GM12878 (cell line): ENCODE measurements at regions not wholly inside any gene's neighbourhood (a gene's known extent, or its start where the extent isn't known, plus 50 kb on each side); places are given as distances from the start of the nearest gene placed in this dataset.

ENCODE experiments used
- ATAC-seq: fragments of 200-7000 bp; cut with Tn5 transposase; 3 replicates; pipeline ENCODE4 v1.9.1; 2020; ENCODE audit warnings: mild to moderate bottlenecking, moderate library complexity
- BruUV-seq: library from RNA; stranded (reverse); fragments of 400-500 nt; replicated peaks from 2 replicates; lab custom pipeline; 2021; lab: Mats Ljungman, UMichigan
- CTCF ChIA-PET: fragments of 300-600 bp; sonication (Branson Sonifier 250); formaldehyde crosslinking; extraction: SDS; loops from one replicate; lab custom pipeline; 2021; ENCODE audit warnings: inconsistent platforms; lab: Yijun Ruan, JAX
- POLR2A ChIA-PET: fragments of 350-600 bp; formaldehyde crosslinking; extraction: SDS; loops from one replicate; lab custom pipeline; 2021; ENCODE audit warnings: inconsistent platforms; lab: Charles Lee
- RAD21 ChIA-PET: fragments of 300-600 bp; sonication (Branson Sonifier 250); formaldehyde crosslinking; loops from one replicate; lab custom pipeline; 2023; ENCODE audit warnings: antibody characterized with exemption; ENCODE audit not compliant: unreplicated experiment; lab: Charles Lee
- SMC1A ChIA-PET: fragments of 300-600 bp; sonication (Branson Sonifier 250); formaldehyde crosslinking; loops from one replicate; lab custom pipeline; 2023; ENCODE audit not compliant: unreplicated experiment, uncharacterized antibody; lab: Charles Lee
- DNase-seq: peaks from one replicate; pipeline ENCODE4 v3.0.0-alpha.2; 2011; ENCODE audit warnings: low read depth, low spot score
- FAIRE-seq: peaks from 3 replicates; lab custom pipeline; 2011; peaks lifted over from hg19 to GRCh38; lab: Jason Lieb, UNC
- H2AFZ ChIP-seq: 2 replicates; pipeline ENCODE4 v1.6.0; 2011; ENCODE audit warnings: low read depth, low read length, control low read depth; ENCODE audit not compliant: control insufficient read depth
- H3K27ac ChIP-seq: 2 replicates; pipeline ENCODE4 v1.5.1; 2011; ENCODE audit warnings: control low read depth; ENCODE audit not compliant: control insufficient read depth, insufficient read depth
- H3K27me3 ChIP-seq, 2 experiments: replicated peaks in 1 of 2; 2 replicates each; pipeline versions ENCODE4 v1.6.0 to v1.6.1; 2011; ENCODE audit warnings: low read length in 1 of 2; ENCODE audit not compliant: control insufficient read depth in 2 of 2, insufficient read depth in 2 of 2
- H3K36me3 ChIP-seq, 2 experiments: 2 replicates each; pipeline ENCODE4 v1.5.1; 2011; ENCODE audit warnings: low read length in 1 of 2; ENCODE audit not compliant: control insufficient read depth in 2 of 2, insufficient read depth in 2 of 2
- H3K4me1 ChIP-seq: 2 replicates; pipeline ENCODE4 v1.6.1; 2011; ENCODE audit warnings: mild to moderate bottlenecking, low read length, moderate library complexity, mixed read lengths; ENCODE audit not compliant: control insufficient read depth, insufficient read depth
- H3K4me2 ChIP-seq: 2 replicates; pipeline ENCODE4 v1.6.0; 2011; ENCODE audit warnings: control low read depth; ENCODE audit not compliant: control insufficient read depth, insufficient read depth
- H3K4me3 ChIP-seq: fragments of 200-600 bp; sonication (generic); 2 replicates; pipeline ENCODE4 v1.5.1; 2016
- H3K79me2 ChIP-seq: 2 replicates; pipeline ENCODE4 v1.6.0; 2011; ENCODE audit warnings: low read length; ENCODE audit not compliant: control insufficient read depth, insufficient read depth
- H3K9ac ChIP-seq: 2 replicates; pipeline ENCODE4 v1.8.0; 2011; ENCODE audit warnings: low read length, control low read depth, mixed read lengths; ENCODE audit not compliant: control insufficient read depth, insufficient read depth
- H3K9me3 ChIP-seq: replicated peaks from 3 replicates; pipeline ENCODE4 v1.5.1; 2011; ENCODE audit warnings: mild to moderate bottlenecking, low read length; ENCODE audit not compliant: control insufficient read depth, insufficient read depth
- H4K20me1 ChIP-seq: 2 replicates; pipeline ENCODE4 v1.6.0; 2011; ENCODE audit not compliant: control insufficient read depth, insufficient read depth
- ATF7 ChIP-seq: fragments of 450-650 bp; IDR thresholded peaks from 2 replicates; pipeline ENCODE4 v1.6.1; 2016; ENCODE audit warnings: low read depth, mild to moderate bottlenecking
- BMI1 ChIP-seq: fragments of 450-650 bp; IDR thresholded peaks from 2 replicates; pipeline ENCODE4 v1.6.1; 2016; ENCODE audit warnings: mild to moderate bottlenecking, moderate library complexity, borderline replicate concordance
- CREB1 ChIP-seq: IDR thresholded peaks from 2 replicates; pipeline ENCODE4 v1.6.1; 2012; ENCODE audit warnings: low read depth, mild to moderate bottlenecking, inconsistent platforms
- CREM ChIP-seq: IDR thresholded peaks from 2 replicates; pipeline ENCODE4 v1.6.1; 2014; ENCODE audit warnings: antibody characterized with exemption, low read depth
- EGR1 ChIP-seq, 2 experiments: IDR thresholded peaks; 1 replicate in 1 of 2; 2 replicates in 1 of 2; pipeline ENCODE4 v1.6.1; 2011 to 2012; ENCODE audit warnings: low read depth in 2 of 2, low read length in 2 of 2, borderline replicate concordance in 1 of 2, mild to moderate bottlenecking in 1 of 2, moderate library complexity in 1 of 2
- GATAD2B ChIP-seq: fragments of 450-650 bp; conservative IDR thresholded peaks from 2 replicates; pipeline ENCODE4 v1.6.1; 2017; ENCODE audit warnings: low read depth, mild to moderate bottlenecking, moderate library complexity
- NR2F1 ChIP-seq: fragments of 450-650 bp; conservative IDR thresholded peaks from 2 replicates; pipeline ENCODE4 v1.6.1; 2017; ENCODE audit warnings: mild to moderate bottlenecking
- NRF1 ChIP-seq: conservative IDR thresholded peaks from 2 replicates; pipeline ENCODE4 v1.6.1; 2011; ENCODE audit warnings: mild to moderate bottlenecking, low read depth, low read length, improper control_type of control experiment
- RB1 ChIP-seq: fragments of 450-650 bp; formaldehyde crosslinking; IDR thresholded peaks from 2 replicates; pipeline ENCODE4 v1.6.1; 2017; ENCODE audit warnings: mild to moderate bottlenecking, borderline replicate concordance
- RELA ChIP-seq: fragments of 450-650 bp; IDR thresholded peaks from 2 replicates; pipeline ENCODE4 v1.8.0; 2014; ENCODE audit warnings: borderline replicate concordance; ENCODE audit not compliant: partially characterized antibody
- SMC3 ChIP-seq: IDR thresholded peaks from 2 replicates; pipeline ENCODE4 v1.6.1; 2011; ENCODE audit warnings: low read length, improper control_type of control experiment, borderline replicate concordance
- SP1 ChIP-seq: IDR thresholded peaks from one replicate; pipeline ENCODE4 v1.6.1; 2011; ENCODE audit warnings: low read depth, low read length
- SRF ChIP-seq, 2 experiments: IDR thresholded peaks; 2 replicates each; pipeline ENCODE4 v1.6.1; 2011; ENCODE audit warnings: low read depth in 2 of 2, low read length in 2 of 2, mild to moderate bottlenecking in 1 of 2, moderate library complexity in 1 of 2
- TBL1XR1 ChIP-seq: IDR thresholded peaks from 2 replicates; pipeline ENCODE4 v1.6.1; 2012; ENCODE audit warnings: low read depth, low read length, improper control_type of control experiment
- TCF3 ChIP-seq: IDR thresholded peaks from 2 replicates; pipeline ENCODE4 v1.6.1; 2012; ENCODE audit warnings: low read depth, mild to moderate bottlenecking, low read length, borderline replicate concordance; ENCODE audit not compliant: insufficient read depth
- ZNF622 ChIP-seq: fragments of 450-650 bp; IDR thresholded peaks from 2 replicates; pipeline ENCODE4 v1.6.1; 2017; ENCODE audit warnings: mild to moderate bottlenecking, inconsistent platforms
- WGBS: methylation state at CpG from one replicate; pipeline ENCODE4 v1.1.6; 2016; ENCODE audit warnings: low lambda C conversion rate; ENCODE audit not compliant: insufficient replicate concordance, insufficient coverage; ENCODE audit errors: missing lambda C conversion rate; 5-methylcytosine and 5-hydroxymethylcytosine counted together
- in situ Hi-C: fragments of 300-500 bp; cut with MboI; formaldehyde crosslinking; loops from 9 replicates; pipeline ENCODE4 v1.14.3; 2018; ENCODE audit warnings: mixed read lengths
- intact Hi-C: fragments of 100-400 bp; cut with micrococcal nuclease; formaldehyde crosslinking; loops from one replicate; pipeline ENCODE4 v1.14.2; 2022; ENCODE audit not compliant: unreplicated experiment
- TF ChIP-seq, protein P1 (sequence below): fragments of 450-650 bp; IDR thresholded peaks from 2 replicates; pipeline ENCODE4 v1.6.1; 2017; ENCODE audit warnings: mild to moderate bottlenecking, low read depth, inconsistent platforms; ENCODE audit not compliant: poor library complexity, severe bottlenecking
- TF ChIP-seq, protein P2 (sequence below): IDR thresholded peaks from 2 replicates; pipeline ENCODE4 v1.6.1; 2011; ENCODE audit warnings: low read depth, mild to moderate bottlenecking, low read length, moderate library complexity, borderline replicate concordance; ENCODE audit errors: extremely low read depth

DNA sequence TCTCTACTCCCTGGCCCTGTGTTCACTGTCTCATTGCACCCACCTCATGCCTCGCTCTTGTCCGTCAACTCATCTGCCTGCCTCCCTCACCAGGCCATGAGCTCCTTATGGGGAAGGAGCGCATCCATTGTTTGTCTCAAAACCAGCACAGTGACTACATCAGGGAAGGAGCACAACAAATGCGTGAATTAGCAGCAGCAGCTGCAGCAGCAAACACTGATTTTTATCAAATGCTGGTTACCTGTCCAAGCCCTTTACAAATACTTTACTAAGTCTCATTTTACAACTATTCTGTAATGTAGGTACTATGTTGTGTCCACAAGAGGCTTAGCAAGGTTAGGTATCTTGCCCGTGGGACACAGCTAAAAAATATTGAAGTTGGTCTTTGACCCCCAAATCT lies 85.9 kb upstream of the PLET1 start:
- ATAC-seq (no peak), FAIRE-seq (no peak), DNase-seq (no peak)
- no TSS peak for BruUV-seq
- POLR2A ChIA-PET: no interaction called here
- Histone ChIP-seq H3K9ac (no peak overlapping the region), H4K20me1 (no peaks in the 10 kb centered on the region), H3K36me3 (no peaks in the 10 kb centered on the region), H3K4me2 (no peak overlapping the region), H3K9me3 (no peaks in the 10 kb centered on the region), H3K4me3 (no peak overlapping the region), H3K27me3 (no peaks in the 10 kb centered on the region; a peak in 1 of 4 replicates), H2AFZ (no peak overlapping the region), H3K79me2 (no peaks in the 10 kb centered on the region), H3K4me1 (0 out of 2 replicates have a peak, but pooled peaks cover 4% of the 10 kb centered on the region), H3K27ac (no peak overlapping the region)
- intact Hi-C loops: no loop called here
- RAD21 ChIA-PET: no interaction called here
- WGBS: 79% methylated on average over 5 of the region's 5 CpGs
- TF ChIP-seq, protein P1, sequence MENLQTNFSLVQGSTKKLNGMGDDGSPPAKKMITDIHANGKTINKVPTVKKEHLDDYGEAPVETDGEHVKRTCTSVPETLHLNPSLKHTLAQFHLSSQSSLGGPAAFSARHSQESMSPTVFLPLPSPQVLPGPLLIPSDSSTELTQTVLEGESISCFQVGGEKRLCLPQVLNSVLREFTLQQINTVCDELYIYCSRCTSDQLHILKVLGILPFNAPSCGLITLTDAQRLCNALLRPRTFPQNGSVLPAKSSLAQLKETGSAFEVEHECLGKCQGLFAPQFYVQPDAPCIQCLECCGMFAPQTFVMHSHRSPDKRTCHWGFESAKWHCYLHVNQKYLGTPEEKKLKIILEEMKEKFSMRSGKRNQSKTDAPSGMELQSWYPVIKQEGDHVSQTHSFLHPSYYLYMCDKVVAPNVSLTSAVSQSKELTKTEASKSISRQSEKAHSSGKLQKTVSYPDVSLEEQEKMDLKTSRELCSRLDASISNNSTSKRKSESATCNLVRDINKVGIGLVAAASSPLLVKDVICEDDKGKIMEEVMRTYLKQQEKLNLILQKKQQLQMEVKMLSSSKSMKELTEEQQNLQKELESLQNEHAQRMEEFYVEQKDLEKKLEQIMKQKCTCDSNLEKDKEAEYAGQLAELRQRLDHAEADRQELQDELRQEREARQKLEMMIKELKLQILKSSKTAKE: no peak
- TF ChIP-seq ZNF622 (no peak), CREB1 (no peak), RELA (no peak), NR2F1 (no peak)
- in situ Hi-C loops: no loop called here
- CTCF ChIA-PET: no interaction called here
- SMC1A ChIA-PET: no interaction called here

DNA sequence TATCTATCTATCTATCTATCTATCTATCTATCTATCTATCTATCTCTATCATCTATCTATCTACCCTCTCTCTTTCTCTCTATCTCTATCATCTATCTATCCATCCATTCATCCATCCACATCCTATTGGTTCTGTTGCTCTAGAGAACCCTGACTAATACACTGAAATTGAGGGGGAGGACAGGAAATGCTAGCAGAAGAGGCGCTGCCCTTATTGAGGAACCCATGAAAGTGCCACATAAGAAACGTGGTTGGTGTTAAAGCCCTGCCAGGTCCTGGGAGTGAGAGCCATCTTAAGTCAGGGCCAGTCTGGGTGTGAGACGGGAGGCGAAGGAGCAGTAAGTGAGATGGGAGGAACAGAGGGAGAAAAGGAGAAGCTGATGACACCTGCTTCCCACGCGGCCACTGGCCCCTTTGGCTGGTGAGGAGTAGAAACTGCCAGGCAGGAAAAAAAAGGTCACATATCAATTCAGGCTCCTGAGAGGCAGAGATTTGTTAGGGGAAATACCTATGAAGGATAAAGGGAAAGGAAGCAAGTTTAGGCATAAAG lies 87.9 kb upstream of the PLET1 start:
- no peaks in the 10 kb centered on the region for H4K20me1 ChIP-seq
- no peaks in the 10 kb centered on the region; a peak in 1 of 4 replicates for H3K27me3 ChIP-seq
- DNase-seq (no peak), FAIRE-seq (no peak), ATAC-seq (no peak)
- H3K79me2 ChIP-seq: no peaks in the 10 kb centered on the region
- POLR2A ChIA-PET: no interaction called here
- CTCF ChIA-PET: no interaction called here
- H3K4me2 ChIP-seq: no peak overlapping the region
- RAD21 ChIA-PET: no interaction called here
- SMC1A ChIA-PET: no interaction called here
- H3K36me3 ChIP-seq: no peaks in the 10 kb centered on the region
- no peak overlapping the region for H3K9ac ChIP-seq
- 49% methylated on average over 6 of the region's 6 CpGs for WGBS
- in situ Hi-C loops: no loop called here
- intact Hi-C loops: no loop called here
- H3K27ac ChIP-seq: no peak overlapping the region
- H3K4me1 ChIP-seq: 0 out of 2 replicates have a peak, but pooled peaks cover 4% of the 10 kb centered on the region
- no peaks in the 10 kb centered on the region for H3K9me3 ChIP-seq
- no peak overlapping the region for H2AFZ ChIP-seq
- BruUV-seq: no TSS peak
- H3K4me3 ChIP-seq: no peak overlapping the region
- no peak for TF ChIP-seq EGR1 (IDR thresholded peaks at IDR 0.05; ENCODE audit: borderline replicate concordance in 1 of 2, low read depth in 2 of 2, low read length in 2 of 2)
- TF ChIP-seq GATAD2B: no peak
- TF ChIP-seq NRF1: no peak
- TF ChIP-seq BMI1: no peak
- no peak for TF ChIP-seq ATF7
- no peak for TF ChIP-seq CREM
- TF ChIP-seq TBL1XR1: no peak
- TF ChIP-seq, protein P2, sequence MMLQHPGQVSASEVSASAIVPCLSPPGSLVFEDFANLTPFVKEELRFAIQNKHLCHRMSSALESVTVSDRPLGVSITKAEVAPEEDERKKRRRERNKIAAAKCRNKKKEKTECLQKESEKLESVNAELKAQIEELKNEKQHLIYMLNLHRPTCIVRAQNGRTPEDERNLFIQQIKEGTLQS: no peak
- no peak for TF ChIP-seq SMC3
- no peak for TF ChIP-seq SP1
- no peak for TF ChIP-seq SRF (IDR thresholded peaks at IDR 0.05; ENCODE audit: low read depth in 2 of 2, low read length in 2 of 2)
- TF ChIP-seq TCF3: no peak
- no peak for TF ChIP-seq RB1
